ENCODE measurements at regions not wholly inside any gene's neighbourhood (a gene's known extent, or its start where the extent isn't known, plus 50 kb on each side); places are given as distances from the start of the nearest gene placed in this dataset.
A peak's percentile ranks its signal among the peaks of the same experiment; 100 is the strongest.

GRCh38 chr1:234724516-234725176 is 114.7 kb upstream of the IRF2BP2 start (continued):
- TF ChIP-seq MYC (CRISPR knock-in tag; IDR thresholded peaks at IDR 0.05; ENCODE audit: borderline replicate concordance) (peak; percentile 26; the same call in 1 of the 2 replicates), HNRNPK (IDR thresholded peaks at IDR 0.05; ENCODE audit: low read depth, low read length, poor library complexity, severe bottlenecking) (peak; percentile 6), KMT2A (CRISPR knock-in tag; IDR thresholded peaks at IDR 0.05) (no peak), SATB2 (CRISPR knock-in tag; IDR thresholded peaks at IDR 0.05) (0 out of 2 replicates have a peak, but pooled peaks have one; percentile 19), NFRKB (IDR thresholded peaks at IDR 0.05) (no peak), IRF1 (CRISPR knock-in tag; IDR thresholded peaks at IDR 0.05; ENCODE audit: low read depth) (no peak), GZF1 (CRISPR knock-in tag; IDR thresholded peaks at IDR 0.05) (no peak), HOXA5 (CRISPR knock-in tag; IDR thresholded peaks at IDR 0.05) (no peak), ZNF230 (CRISPR knock-in tag; IDR thresholded peaks at IDR 0.05) (no peak), SOX13 (IDR thresholded peaks at IDR 0.05) (no peak; the same call in 1 of the 2 replicates), SOX13 (CRISPR knock-in tag; conservative IDR thresholded peaks at IDR 0.05 in 1 of 2, IDR thresholded peaks at IDR 0.05 in 1 of 2) (peak in 1 of 2 experiments; percentile 83; a peak in 2 of 4 replicates), THRA (CRISPR knock-in tag; IDR thresholded peaks at IDR 0.05; ENCODE audit: borderline replicate concordance) (peak; percentile 72), ZNF407 (CRISPR knock-in tag; IDR thresholded peaks at IDR 0.05; ENCODE audit: not compliant biosample characterization) (no peak), ZNF75D (CRISPR knock-in tag; IDR thresholded peaks at IDR 0.05; ENCODE audit: borderline replicate concordance) (no peak), ZNF761 (CRISPR knock-in tag; conservative IDR thresholded peaks at IDR 0.05) (no peak), PCBP1 (IDR thresholded peaks at IDR 0.05; ENCODE audit: borderline replicate concordance, low read depth, low read length) (no peak), TIGD3 (CRISPR knock-in tag; IDR thresholded peaks at IDR 0.05; ENCODE audit: borderline replicate concordance) (no peak), HOXD1 (CRISPR knock-in tag; IDR thresholded peaks at IDR 0.05) (no peak), ISX (CRISPR knock-in tag; conservative IDR thresholded peaks at IDR 0.05) (no peak)
